KG1 (cell line): ENCODE measurements at regions not wholly inside any gene's neighbourhood (a gene's known extent, or its start where the extent isn't known, plus 50 kb on each side); places are given as distances from the start of the nearest gene placed in this dataset.

ENCODE experiments used
- DNase-seq: peaks from one replicate; lab custom pipeline; 2025; lab: John Stamatoyannopoulos, UW

DNA sequence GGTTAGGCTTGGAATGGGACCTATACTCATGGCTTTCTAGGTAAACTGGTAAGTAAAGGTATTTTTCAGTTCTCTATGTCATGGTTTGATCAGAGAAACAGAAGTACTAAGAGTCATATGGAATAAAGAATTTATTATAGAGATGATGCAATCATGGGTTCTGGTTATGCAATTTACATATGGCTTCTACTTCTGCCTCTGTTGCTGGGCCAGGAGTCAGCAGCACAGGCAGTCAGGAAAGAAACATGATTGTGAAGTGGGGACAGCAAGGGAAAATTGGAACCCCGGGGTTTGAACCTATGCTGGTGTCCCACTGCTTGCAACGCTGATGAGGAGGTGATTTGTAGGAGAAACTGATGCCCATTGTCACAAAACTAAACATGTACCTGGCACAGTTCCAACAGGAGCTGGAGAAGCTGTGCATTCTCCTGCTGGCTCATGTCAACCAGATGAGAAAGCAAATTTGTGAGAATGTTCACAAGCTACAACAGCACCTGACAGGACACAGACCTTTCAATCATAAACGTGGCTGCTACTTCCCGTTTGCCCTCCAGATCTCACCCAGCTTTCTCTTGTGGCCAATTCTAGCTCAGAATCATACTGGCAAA, 887.1 kb downstream of the TFAP2A start:
- no peak for DNase-seq

DNA sequence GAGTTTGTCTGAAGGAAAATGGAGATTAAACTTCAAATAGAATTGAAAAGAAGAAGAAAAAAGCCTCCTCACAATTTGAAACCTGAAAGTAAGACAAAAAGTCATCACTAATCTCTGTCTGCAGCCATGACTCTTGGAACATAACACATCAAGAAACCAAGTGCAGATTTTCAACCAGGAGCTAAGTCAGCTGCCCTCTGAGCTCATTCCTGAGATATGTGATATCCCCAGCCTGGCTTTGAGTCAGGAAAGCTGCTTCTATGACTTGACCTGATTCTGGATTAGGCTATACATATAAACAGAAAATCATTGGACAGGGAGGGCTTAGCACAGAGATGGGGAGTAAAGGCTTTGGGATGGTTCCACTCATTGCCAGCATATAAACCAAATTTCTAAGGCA, 891.4 kb downstream of the TFAP2A start:
- DNase-seq: no peak

GRCh38 chr6:9522101-9522500, 892.8 kb downstream of the TFAP2A start:
- no peak for DNase-seq

DNA sequence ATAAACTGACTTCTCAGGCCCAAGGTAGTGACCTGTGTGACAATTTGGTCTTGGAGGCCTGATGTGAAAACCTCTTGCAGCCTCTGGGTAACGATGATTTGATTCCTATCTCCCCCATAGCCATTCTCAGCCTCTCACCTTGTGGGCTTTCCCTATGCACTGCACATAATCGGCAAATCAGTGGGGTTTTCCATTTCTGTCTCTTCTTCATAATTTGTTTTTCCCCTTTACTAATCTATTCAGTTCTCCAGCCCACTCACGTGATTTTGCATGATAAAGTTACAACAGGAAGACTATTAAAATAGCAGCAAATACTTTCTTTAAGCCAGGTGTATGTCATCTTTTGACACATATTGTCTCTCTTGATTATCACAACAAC, 893.7 kb downstream of the TFAP2A start:
- no peak for DNase-seq

DNA sequence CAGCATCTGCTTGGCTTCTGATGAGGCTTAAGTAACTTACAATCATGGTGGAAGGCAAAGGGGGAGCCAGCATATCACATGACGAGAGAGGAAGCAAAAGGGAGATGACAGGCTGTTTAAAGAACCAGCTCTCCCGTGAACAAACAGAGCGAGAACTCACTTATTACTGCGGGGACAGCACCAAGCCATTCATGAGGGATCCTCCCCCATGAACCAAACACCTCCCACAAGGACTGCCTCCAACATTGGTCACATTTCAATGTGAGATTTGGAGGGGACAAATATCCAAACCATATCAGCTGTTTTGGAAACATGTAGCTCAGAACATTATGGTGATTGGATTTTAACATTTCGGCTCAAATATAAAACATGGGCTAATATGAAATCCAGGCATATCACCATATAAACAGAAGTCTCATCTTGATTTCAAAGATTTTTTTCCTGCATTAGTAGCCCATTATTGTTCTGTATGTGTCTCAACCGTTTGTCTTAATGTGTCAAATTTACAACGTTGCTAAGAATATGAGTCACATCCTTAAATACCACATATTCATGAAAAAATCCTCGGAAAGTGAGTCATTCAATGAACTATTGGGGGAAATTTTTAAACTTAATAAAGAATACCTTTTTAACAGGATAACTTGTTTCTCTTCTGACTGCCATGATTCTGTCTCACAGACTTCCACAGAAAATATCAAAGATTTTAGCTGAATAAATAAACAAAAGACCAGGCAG, 894.3 kb downstream of the TFAP2A start:
- DNase-seq: no peak

DNA sequence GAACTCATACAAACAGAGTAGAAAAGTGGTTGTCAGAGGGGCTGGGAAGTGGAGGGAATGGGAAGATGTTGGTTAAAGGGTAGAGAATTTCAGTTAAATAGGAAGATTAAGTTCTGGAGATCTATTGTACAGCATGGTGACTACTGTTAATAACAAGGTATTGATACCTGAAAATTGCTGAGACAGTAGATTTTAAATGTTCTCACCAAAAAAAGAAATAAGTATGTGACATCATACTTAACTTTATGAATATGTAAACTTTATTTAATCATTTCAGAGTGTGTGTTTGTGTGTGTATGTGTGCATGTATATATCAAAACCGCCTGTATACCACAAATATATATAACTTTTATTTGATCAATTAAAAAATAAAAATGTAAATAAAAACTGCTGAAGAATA, 896.4 kb downstream of the TFAP2A start:
- DNase-seq: no peak

DNA sequence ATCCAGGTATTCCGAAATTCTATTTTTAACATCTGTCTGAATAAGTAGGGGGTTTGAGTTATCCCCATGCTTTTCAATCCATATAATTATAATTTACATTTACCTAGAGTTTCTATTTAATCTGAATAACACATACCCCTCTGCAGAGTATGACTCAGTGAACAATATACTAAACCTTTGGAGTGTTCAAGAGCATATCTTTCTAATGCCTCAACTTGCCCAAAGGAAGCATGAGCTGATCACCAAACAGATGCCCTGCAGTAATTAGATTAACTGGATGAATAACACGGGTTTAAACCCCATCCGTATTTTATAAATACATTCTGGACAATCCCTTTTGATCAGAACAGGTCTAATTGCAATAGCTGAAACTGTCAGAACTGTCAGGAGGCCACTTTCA, 897.1 kb downstream of the TFAP2A start:
- DNase-seq: no peak

- DNase-seq: no peak
Observed at GRCh38 chr6:9515633-9516606, 899.0 kb downstream of the TFAP2A start.

- no peak for DNase-seq
Observed at GRCh38 chr6:9514146-9514545, 900.7 kb downstream of the TFAP2A start.

DNA sequence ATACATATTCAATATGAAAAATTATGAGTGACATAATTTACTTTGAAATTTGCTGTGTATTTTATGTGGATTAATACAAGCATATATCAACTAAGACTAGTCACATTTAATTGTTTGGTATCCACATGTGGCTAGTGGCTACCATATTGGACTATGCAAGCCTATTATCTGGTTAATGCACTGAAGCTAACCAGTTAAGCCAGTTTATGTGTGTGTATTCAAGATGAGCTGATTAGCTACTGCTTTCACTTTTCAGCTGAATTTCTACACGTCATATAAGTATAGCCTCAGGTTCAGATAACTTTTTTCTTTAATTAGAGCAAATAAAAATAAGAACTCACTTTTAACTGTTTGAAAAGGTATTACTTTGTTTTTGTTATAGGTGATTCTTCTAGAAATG, 903.7 kb downstream of the TFAP2A start:
- no peak for DNase-seq

- no peak for DNase-seq
Observed at GRCh38 chr6:9507136-9507895, 907.6 kb downstream of the TFAP2A start.

GRCh38 chr6:9504191-9504590, 910.7 kb downstream of the TFAP2A start:
- no peak for DNase-seq

DNA sequence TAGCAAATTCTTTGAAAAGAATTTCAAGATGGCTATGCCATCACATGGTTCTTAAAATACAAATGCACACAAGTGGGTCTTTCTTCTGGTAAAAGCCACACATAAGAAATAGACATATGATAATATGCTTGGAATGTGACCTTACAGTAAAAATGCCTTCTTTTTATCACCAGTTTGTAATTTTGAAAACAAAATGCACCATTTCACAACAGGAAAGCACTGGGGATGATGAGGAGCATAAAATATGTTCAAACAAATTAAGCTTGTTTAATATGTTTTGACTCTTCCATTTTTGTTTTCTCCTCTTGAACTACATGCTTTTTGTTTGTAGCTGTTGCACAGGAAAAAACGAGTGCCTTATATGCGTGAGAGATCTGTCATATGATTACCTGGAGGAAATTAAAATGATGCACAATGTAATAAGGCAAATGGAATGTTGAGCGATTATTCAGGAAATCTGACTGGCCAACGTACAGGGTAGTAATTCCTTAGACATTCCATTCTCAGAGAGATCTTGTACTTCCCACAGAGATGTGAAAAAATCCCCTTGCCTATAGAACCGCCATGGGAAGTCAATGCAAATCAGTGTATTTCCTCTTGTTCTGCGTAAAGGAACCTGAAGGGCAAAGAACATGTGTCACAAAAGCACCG, 911.6 kb downstream of the TFAP2A start:
- no peak for DNase-seq

DNA sequence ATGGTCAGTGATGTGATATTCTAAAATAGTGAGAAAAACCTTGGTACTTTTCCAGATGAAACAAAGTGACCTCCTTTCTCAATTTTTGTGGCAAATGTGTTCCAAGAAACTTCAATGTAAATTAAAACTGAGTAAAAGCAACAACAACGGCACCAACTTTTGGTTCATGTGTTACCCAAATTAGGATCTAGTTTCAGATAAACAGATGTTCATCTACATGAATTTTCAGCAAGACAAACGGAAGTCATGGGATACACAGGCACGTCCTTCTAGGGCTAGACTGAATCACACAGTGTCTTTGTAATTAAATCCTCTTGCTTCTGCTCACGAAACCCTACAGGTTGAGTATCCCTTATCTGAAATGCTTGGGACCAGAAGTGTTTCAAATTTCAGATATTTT, 915.2 kb downstream of the TFAP2A start:
- no peak for DNase-seq

DNA sequence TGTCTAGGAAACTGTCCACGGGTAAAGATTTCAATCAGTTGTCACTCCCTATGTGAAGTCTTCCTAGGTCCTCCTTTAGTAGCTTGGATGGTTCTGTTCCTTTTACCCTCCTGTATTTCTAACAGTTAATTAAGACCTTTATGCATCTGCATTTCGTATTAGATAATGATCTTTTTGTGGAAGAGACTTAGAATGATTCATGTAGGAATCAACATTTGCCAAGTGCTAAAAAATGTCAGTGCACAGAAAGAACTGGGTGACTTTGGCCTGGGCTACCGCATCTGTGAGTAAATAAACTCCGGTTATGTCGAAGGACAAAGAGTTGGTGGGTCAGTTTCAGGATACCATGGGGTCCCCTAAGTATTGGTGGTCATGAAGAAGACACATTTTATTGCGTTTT, 918.0 kb downstream of the TFAP2A start:
- no peak for DNase-seq

- DNase-seq: no peak
Observed at GRCh38 chr6:9494864-9495263, 920.0 kb downstream of the TFAP2A start.

DNA sequence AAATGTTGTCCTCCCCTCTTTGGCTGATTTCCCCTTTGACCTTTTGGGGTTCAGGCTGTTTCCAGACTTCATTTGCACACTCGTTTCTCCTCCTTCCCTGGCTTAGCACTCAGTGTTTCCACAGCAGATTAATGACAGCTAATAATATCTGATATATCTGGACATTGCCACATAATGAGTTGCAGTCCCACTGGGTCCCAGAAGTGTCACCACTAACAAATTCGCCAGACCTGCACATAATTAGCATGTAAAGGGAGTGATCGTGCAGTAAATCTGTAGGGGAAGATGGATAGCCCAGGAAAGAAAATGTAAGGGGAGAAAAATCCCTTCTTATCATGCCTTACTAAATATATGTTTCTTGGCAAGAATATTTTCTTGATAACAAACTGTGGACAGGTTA, 922.1 kb downstream of the TFAP2A start:
- no peak for DNase-seq

GRCh38 chr6:9487128-9487527, 927.7 kb downstream of the TFAP2A start:
- no peak for DNase-seq

GRCh38 chr6:9485992-9486391, 928.9 kb downstream of the TFAP2A start:
- DNase-seq: no peak

GRCh38 chr6:9484686-9485085, 930.2 kb downstream of the TFAP2A start:
- DNase-seq: no peak

- no peak for DNase-seq
Observed at GRCh38 chr6:9484091-9484490, 930.8 kb downstream of the TFAP2A start.
